Superior temporal gyrus (tissue), 1 donor: ENCODE measurements at regions not wholly inside any gene's neighbourhood (a gene's known extent, or its start where the extent isn't known, plus 50 kb on each side); places are given as distances from the start of the nearest gene placed in this dataset.
A peak's percentile ranks its signal among the peaks of the same experiment; 100 is the strongest.
"Not testable (repeated sequence)": the region's sequence is repeated elsewhere in the genome, so short reads cannot be mapped to it uniquely, and the experiment has no call there.

Source experiments
- DNase-seq: peaks from one replicate; pipeline ENCODE4 v3.0.0-alpha.2; 2016; ENCODE audit errors: extremely low spot score

GRCh38 chr2:83877261-83877660, 581.8 kb downstream of the SUCLG1 start:
- not testable (repeated sequence) for DNase-seq

- no peak for DNase-seq
Observed at GRCh38 chr2:83874712-83875430, 584.2 kb downstream of the SUCLG1 start.

GRCh38 chr2:83874066-83874465, 585.0 kb downstream of the SUCLG1 start:
- DNase-seq, result no peak

- DNase-seq, result no peak
Observed at GRCh38 chr2:83873110-83873509, 586.0 kb downstream of the SUCLG1 start.

- DNase-seq, result no peak
Observed at GRCh38 chr2:83866211-83866610, 592.9 kb downstream of the SUCLG1 start.

GRCh38 chr2:83862600-83862999, 596.5 kb downstream of the SUCLG1 start:
- DNase-seq, result no peak

GRCh38 chr2:83860320-83860719, 598.8 kb downstream of the SUCLG1 start:
- no peak for DNase-seq

GRCh38 chr2:83859553-83859952, 599.5 kb downstream of the SUCLG1 start:
- DNase-seq, result no peak

- no peak for DNase-seq
Observed at GRCh38 chr2:83851066-83851465, 608.0 kb downstream of the SUCLG1 start.

GRCh38 chr2:83850071-83850725, 608.9 kb downstream of the SUCLG1 start:
- no peak for DNase-seq

- no peak for DNase-seq
Observed at GRCh38 chr2:83844490-83844889, 614.6 kb downstream of the SUCLG1 start.

GRCh38 chr2:83842421-83842820, 616.7 kb downstream of the SUCLG1 start:
- DNase-seq, result no peak

GRCh38 chr2:83837823-83838222, 621.3 kb downstream of the SUCLG1 start:
- DNase-seq, result no peak

- DNase-seq, result no peak
Observed at GRCh38 chr2:83827618-83828017, 631.5 kb downstream of the SUCLG1 start.

- DNase-seq, result no peak
Observed at GRCh38 chr2:83826577-83826976, 632.5 kb downstream of the SUCLG1 start.

GRCh38 chr2:83823229-83823628, 635.9 kb downstream of the SUCLG1 start:
- DNase-seq, result no peak

GRCh38 chr2:83817511-83817910, 641.6 kb downstream of the SUCLG1 start:
- peak; percentile 22 for DNase-seq

GRCh38 chr2:83808878-83809277, 650.2 kb downstream of the SUCLG1 start:
- no peak for DNase-seq

- no peak for DNase-seq
Observed at GRCh38 chr2:83802604-83803003, 656.5 kb downstream of the SUCLG1 start.

- DNase-seq, result no peak
Observed at GRCh38 chr2:83795777-83796176, 663.3 kb downstream of the SUCLG1 start.

GRCh38 chr2:83790467-83790866, 668.6 kb downstream of the SUCLG1 start:
- DNase-seq, result not testable (repeated sequence)

- DNase-seq, result not testable (repeated sequence)
Observed at GRCh38 chr2:83789674-83790073, 669.4 kb downstream of the SUCLG1 start.

GRCh38 chr2:83788938-83789566, 670.0 kb downstream of the SUCLG1 start:
- not testable (repeated sequence) for DNase-seq
